Fibroblast of the conjunctiva (primary cell): ENCODE measurements at regions not wholly inside any gene's neighbourhood (a gene's known extent, or its start where the extent isn't known, plus 50 kb on each side); places are given as distances from the start of the nearest gene placed in this dataset.
A peak's percentile ranks its signal among the peaks of the same experiment; 100 is the strongest.

Experiments used
- DNase-seq: peaks from one replicate; pipeline ENCODE4 v3.0.0-alpha.2; 2010; ENCODE audit warnings: low read depth

DNA sequence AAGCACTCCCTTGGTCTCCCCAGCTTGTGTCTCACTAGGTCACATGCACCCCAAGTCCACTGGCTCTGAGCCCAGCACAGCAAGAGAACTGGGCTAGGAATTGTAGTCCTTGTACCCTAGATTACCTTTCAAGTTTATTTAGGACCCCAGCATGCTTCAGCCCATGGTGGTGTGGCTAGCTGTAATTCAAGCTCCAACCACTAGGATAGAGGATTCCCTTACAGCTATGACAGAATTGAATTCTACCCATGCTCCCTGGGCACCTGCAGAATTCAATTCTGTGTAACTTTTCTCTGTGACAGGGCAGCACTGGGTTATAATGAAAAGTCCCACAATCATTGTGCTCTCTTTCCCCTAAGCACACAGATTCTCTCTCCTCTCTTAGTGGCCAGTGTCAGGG lies 253.8 kb upstream of the DMD start:
- no peak for DNase-seq

- no peak for DNase-seq
These were observed 245.8 kb upstream of the DMD start for GRCh38 chrX:33457102-33457501.

DNA sequence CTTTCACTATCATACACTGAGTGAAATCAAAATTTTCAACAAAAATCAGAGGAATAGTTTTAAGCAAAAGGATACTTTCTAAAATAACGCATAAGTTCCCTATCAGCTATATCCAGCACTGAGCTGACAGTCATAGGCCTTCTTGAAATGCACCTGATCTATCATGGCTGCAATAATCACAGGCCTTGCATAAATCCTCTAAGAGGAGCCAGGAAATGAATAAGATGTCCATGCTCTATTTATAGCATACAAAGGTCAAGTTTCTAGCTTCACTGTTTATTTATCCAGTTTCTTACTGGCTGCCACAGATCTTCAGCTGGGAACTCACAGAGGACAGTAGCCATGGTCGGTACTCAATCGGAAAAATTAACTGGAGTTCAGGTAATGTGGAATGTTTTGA lies 235.9 kb upstream of the DMD start:
- no peak for DNase-seq

GRCh38 chrX:33434256-33435092 lies 223.1 kb upstream of the DMD start:
- peak; percentile 30 for DNase-seq

- DNase-seq = no peak
These were observed 205.0 kb upstream of the DMD start for GRCh38 chrX:33416273-33416805.

GRCh38 chrX:33415459-33415858 lies 204.1 kb upstream of the DMD start:
- DNase-seq = no peak

DNA sequence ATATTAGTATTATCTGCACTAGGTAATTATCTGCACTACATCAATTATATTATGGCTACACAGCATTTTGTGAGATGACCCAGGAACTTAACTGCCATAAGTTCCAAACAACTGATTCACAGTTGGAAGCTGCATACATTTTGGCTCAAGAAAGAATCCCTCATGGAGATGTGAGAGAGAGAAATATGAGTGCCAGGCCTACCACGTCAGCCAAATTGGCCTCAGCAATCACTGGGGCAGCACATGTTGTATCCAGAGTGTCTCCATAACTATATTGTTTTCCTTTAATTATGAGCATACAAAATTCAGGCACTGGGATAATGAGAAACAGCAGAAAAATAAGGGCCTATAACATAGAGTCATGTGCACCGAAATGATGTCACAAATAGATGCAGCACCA lies 174.2 kb upstream of the DMD start:
- peak; percentile 1 for DNase-seq

DNA sequence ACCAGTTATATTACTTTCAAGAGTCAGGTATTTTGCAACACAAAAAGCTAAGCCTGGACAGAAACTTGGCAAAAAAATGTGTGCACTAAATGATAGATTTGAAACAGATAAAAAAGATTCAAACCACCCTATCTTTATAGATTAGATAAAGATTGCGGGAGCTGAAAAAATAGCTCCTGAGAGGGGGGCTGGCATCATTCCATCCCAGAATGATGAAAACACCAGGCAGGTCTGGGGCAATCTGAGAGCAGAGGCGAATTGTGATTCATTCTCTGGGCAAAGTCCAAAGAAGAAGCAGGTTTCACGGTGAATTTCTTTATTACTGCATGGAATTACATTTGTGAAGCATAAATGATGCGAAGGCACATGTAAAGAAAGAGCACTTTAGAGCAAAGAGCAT lies 168.5 kb upstream of the DMD start:
- no peak for DNase-seq

DNA sequence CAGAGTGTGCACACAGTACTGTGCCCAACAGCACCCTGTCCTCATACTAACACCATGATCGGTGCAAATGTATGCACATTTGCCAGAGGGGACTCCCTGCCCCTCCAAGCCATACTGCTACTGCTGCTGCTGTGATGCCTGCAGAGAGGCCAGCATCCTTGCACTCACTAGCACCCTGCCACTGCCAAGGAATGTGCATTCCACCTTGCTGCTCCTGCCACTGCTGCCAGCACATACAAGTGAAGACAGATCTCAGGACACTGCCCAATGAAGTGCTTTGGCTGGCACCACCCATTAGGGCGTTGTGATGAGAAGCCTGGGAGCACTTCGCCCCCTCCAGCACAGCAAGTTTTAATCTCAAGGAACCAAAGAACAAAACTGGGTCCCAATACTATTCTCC lies 146.3 kb upstream of the DMD start:
- DNase-seq = no peak

DNA sequence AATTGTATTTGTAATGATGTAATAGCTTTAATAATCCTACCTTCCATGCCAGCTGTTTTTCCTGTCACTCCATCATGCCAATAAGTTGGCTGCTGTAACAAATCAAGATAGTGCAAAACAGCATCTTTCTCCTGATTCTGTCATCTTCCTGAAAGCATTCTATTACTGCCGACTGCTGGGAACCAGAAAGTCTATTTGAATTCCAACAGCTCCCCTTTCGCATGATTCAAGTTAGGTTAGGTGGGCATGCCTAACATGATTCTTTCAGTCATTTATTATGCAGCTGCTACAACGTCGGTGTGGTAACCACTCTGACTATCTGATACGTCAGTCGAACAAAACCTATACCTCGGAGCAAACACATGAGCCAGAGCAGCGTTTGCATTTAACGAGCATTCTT lies 127.9 kb upstream of the DMD start:
- DNase-seq = no peak

DNA sequence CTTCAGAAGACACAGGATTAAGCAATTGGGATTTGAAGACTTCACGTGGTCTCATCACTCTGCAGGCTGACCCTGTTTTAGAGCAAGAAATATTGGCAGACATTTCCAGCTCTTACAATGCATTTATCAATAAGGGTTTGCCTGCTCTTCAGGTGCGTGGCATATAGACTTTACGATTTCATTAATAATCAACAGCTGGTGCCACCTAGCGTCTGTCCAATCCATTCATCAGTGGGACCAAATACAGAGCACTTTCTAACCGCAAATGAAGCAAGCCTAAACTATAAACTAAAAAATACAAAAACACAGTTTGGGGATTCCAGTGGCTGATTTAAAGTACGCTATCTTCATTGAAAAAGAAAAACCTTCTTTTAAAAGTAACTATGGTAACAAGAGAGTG lies 125.4 kb upstream of the DMD start:
- no peak for DNase-seq

DNA sequence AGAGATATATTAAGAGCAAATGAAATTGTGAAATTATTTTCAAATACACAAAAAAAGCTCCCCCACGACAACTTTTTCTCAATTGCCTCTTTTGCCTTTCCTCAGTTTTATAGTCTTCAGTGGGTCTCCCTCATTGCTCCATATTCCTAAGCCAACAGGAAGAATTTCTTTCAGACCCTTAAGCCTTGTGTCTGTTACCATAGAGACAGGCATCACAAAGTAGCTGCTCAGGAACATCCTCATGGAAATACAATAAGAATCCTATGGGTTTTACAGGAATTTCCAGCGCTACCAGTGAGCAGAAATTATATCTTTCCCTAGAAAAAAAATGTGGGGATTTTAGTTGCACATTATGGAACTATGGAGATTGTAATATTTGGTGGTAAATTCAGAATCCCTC lies 121.9 kb upstream of the DMD start:
- DNase-seq = no peak

DNA sequence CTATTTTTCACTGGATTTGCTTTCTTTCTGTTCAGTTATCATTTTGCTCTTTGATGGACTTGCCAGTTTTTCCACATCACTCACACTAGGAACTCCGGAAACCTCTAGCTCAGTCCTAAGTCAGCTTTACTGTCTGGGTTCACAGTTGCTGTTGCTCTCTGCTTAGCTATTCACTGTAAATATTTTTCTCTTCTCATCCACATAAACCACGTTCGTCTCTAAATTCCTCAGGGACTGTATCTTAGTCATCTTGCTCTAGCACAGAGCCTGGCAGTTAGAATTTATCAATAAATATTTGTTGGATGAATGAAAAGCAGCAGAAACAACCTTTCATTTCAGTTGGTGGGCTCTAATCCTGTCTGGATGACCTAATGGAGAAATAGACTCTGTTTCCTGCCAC lies 119.4 kb upstream of the DMD start:
- DNase-seq = no peak

DNA sequence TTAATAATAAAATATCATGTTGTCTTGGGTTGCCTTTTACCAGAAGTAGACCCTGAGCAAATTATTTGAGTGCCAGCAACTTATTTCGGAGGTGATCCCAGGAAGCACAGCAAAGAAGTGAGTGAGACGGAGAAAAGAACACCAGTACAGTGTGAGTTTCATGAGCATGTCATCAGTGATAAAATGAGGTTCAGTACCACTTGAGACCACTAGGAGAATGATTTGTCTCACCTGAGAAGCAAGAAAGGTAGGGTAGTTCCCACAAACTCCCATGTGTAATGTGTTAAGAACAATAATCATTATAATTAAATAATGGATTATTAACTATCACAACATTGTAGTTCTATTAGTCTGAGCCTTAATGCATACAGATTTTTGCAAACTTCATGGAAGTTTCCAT lies 112.8 kb upstream of the DMD start:
- no peak for DNase-seq

DNA sequence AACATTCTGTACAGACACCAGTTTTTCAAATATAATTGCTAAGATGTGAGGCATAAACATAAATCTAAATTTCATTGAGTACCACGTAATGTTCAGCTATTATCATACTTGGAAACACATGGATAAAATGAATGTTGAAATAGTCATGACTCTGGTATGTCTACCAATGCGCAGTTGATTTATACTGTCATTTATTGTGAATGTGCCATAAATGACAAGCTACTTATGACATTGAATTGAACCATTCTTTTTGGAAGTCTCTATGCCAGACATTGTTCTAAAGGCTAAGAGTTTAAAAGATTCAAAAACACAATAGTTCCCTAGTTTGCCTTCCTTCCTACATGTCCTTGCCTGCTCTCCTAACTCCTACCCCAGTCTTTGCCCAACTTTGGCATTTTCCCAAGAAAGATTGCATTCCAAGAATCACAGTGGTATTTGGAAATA lies 96.6 kb upstream of the DMD start:
- DNase-seq = peak; percentile 6

DNA sequence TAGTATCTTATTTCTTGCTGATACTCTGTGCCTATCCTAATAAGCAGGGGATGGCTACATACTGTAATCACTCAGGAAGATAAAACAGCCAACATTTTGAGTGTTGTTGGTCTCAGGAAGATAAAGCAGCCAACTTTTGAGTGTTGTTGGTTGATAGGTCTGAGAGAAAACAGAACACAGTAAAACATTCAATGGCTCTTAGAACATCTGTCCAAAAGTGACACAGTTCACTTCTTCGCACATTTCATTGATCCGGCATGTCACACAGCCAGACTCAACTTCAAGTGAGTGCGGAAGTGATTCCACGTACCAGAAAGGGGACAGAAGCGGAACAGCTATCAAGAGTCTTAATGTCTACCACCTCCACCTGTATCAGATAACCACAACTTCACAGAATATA lies 87.3 kb upstream of the DMD start:
- DNase-seq = no peak

DNA sequence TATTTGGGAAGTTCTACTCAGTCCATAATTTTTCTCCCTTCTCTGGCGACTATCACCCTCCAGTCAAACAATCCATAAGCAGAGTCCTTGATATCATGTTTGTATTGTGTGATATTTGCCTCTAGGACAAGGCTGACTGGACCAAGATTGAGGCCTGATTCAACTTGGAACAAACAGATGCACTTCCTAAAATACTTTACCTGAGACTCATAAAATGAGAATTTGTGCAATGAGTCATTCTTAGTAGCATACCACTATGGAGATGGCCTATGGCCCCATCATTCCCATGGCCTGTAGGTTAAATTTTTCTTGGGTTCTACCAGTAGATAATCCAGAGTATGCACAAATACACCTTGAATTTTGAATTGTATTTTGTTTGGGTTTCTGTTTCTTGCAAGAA lies 74.2 kb upstream of the DMD start:
- no peak for DNase-seq

- DNase-seq = no peak
These were observed 65.7 kb upstream of the DMD start for GRCh38 chrX:33277046-33277445.

DNA sequence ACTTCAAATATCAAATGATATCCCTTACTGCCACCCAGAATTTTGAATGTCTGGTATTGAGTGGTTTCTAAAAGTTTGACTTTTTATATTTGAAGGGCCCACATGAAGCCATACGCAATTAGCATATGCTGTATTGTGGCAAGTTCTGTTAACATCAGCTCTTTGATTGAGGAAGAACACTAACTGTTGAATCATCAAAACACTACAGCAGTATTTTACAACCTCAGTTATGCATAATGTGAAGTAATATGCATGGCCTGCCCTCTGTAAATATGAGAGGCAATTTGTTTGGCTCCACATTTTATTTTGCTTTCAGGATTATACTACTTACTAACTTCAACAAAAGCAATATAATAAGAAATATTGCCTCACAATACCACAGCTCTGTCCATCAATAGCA lies 62.2 kb upstream of the DMD start:
- DNase-seq = no peak

DNA sequence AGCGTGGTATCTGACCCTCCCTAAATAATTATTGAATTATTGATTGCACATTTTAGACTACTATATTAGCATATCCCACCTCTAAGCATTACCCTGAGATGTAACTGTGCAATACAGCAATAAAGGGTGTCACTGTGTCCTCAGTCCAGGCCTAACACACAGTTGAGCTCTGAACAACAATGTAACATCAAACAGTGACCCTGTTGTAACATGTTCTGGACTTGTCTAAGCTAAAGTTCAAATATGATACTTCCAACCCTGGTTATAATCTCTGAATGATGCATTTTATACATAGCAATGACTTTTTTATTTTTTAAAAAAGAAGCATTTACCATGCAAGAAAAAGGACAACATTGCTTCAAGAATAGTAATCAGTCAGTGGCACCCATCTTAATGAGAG lies 61.6 kb upstream of the DMD start:
- DNase-seq = no peak
